Brain microvascular endothelial cell (primary cell): ENCODE measurements at regions not wholly inside any gene's neighbourhood (a gene's known extent, or its start where the extent isn't known, plus 50 kb on each side); places are given as distances from the start of the nearest gene placed in this dataset.

Experiments used
- DNase-seq: peaks from one replicate; pipeline ENCODE4 v3.0.0-alpha.2; 2020
- H3K27ac ChIP-seq: fragments of 250-450 bp; sonication (Bioruptor Pico); 2 replicates; pipeline ENCODE4 v1.5.1; 2020; ENCODE audit warnings: mild to moderate bottlenecking, moderate library complexity
- H3K27me3 ChIP-seq: fragments of 250-450 bp; sonication (Bioruptor Pico); replicated peaks from 2 replicates; pipeline ENCODE4 v1.5.1; 2020; ENCODE audit warnings: mild to moderate bottlenecking
- H3K36me3 ChIP-seq: fragments of 250-450 bp; sonication (Bioruptor Pico); replicated peaks from 2 replicates; pipeline ENCODE4 v1.5.1; 2020; ENCODE audit warnings: mild to moderate bottlenecking
- H3K4me3 ChIP-seq: 2 replicates; pipeline ENCODE4 v1.5.1; 2011; ENCODE audit warnings: low read depth, mild to moderate bottlenecking, control low read depth, low read length, moderate library complexity
- CTCF ChIP-seq: IDR thresholded peaks from 2 replicates; pipeline ENCODE4 v1.5.1; 2011; ENCODE audit warnings: low read depth, mild to moderate bottlenecking, moderate library complexity, low read length, control low read depth, inconsistent platforms; ENCODE audit errors: missing control alignments
- in situ Hi-C: cut with HindIII; loops from 2 replicates; pipeline ENCODE4 v1.10.0; 2017; ENCODE audit warnings: low sequenced_read_pairs, low pct_ligation_motif_present

DNA sequence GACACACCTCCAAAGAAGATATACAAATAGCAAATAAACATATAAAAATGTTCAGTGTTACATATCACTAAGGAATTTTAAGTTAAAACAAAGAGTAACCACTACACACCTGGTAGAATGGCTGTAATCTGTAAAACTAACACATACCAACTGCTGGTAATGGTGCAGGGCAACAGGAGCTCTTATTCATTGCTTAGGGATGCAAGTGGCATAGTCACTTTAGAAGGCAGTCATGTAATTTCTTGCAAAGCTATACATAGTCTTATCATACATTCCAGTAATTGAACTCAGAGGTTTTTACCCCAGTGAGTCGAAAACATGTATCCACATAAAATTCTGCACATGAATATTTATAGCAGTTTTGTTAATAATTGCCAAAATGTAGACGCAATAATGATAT is 906.8 kb upstream of the CITED2 start:
- no peak for TF ChIP-seq CTCF
- no peaks in the 10 kb centered on the region for H3K27me3 ChIP-seq
- no peak for DNase-seq
- no peak overlapping the region for H3K27ac ChIP-seq
- H3K36me3 ChIP-seq, result no peaks in the 10 kb centered on the region
- H3K4me3 ChIP-seq, result no peak overlapping the region
- in situ Hi-C loops, result no loop called here

- no peak for TF ChIP-seq CTCF
- H3K36me3 ChIP-seq, result no peaks in the 10 kb centered on the region
- in situ Hi-C loops, result no loop called here
- H3K27me3 ChIP-seq, result no peaks in the 10 kb centered on the region
- no peak for DNase-seq
- no peak overlapping the region for H3K4me3 ChIP-seq
- no peak overlapping the region for H3K27ac ChIP-seq
These were observed 902.3 kb upstream of the CITED2 start for GRCh38 chr6:140276719-140277118.

DNA sequence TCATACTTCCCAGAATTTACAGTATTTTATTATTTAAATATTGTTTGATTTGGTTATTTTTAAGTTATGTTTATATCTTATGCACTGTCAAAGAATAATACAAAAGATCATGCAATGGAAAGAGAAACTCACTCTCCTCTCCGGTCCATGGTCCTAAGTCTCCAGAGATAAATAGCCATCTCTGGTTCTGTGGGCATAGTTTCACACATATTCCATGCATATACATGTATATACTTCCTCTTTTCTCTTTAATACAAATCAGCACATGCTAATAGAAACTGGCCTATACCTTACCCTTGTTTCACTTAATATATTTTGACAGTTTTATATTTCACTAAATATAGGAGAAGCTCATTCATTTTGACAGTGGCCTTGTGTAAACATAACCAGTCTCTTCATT is 901.7 kb upstream of the CITED2 start:
- DNase-seq, result no peak
- H3K27me3 ChIP-seq, result no peaks in the 10 kb centered on the region
- no peaks in the 10 kb centered on the region for H3K36me3 ChIP-seq
- H3K4me3 ChIP-seq, result no peak overlapping the region
- H3K27ac ChIP-seq, result no peak overlapping the region
- TF ChIP-seq CTCF, result no peak
- in situ Hi-C loops, result no loop called here

GRCh38 chr6:140275725-140276124 is 901.3 kb upstream of the CITED2 start:
- no peaks in the 10 kb centered on the region for H3K36me3 ChIP-seq
- in situ Hi-C loops, result no loop called here
- no peak overlapping the region for H3K27ac ChIP-seq
- H3K4me3 ChIP-seq, result no peak overlapping the region
- TF ChIP-seq CTCF, result no peak
- H3K27me3 ChIP-seq, result no peaks in the 10 kb centered on the region
- DNase-seq, result no peak

GRCh38 chr6:140274548-140274947 is 900.1 kb upstream of the CITED2 start:
- no peak for TF ChIP-seq CTCF
- H3K36me3 ChIP-seq, result no peaks in the 10 kb centered on the region
- H3K27me3 ChIP-seq, result no peaks in the 10 kb centered on the region
- no peak for DNase-seq
- H3K4me3 ChIP-seq, result no peak overlapping the region
- in situ Hi-C loops, result no loop called here
- H3K27ac ChIP-seq, result no peak overlapping the region

GRCh38 chr6:140271759-140272377 is 897.4 kb upstream of the CITED2 start:
- H3K27me3 ChIP-seq, result no peaks in the 10 kb centered on the region
- H3K27ac ChIP-seq, result no peak overlapping the region
- H3K36me3 ChIP-seq, result no peaks in the 10 kb centered on the region
- no peak overlapping the region for H3K4me3 ChIP-seq
- no peak for TF ChIP-seq CTCF
- no peak for DNase-seq
- in situ Hi-C loops, result no loop called here
